GM12878 (cell line): ENCODE measurements at regions not wholly inside any gene's neighbourhood (a gene's known extent, or its start where the extent isn't known, plus 50 kb on each side); places are given as distances from the start of the nearest gene placed in this dataset.

Experiments
- ATAC-seq: fragments of 200-7000 bp; cut with Tn5 transposase; 3 replicates; pipeline ENCODE4 v1.9.1; 2020; ENCODE audit warnings: mild to moderate bottlenecking, moderate library complexity
- BruUV-seq: library from RNA; stranded (reverse); fragments of 400-500 nt; replicated peaks from 2 replicates; lab custom pipeline; 2021; lab: Mats Ljungman, UMichigan
- CTCF ChIA-PET: fragments of 300-600 bp; sonication (Branson Sonifier 250); formaldehyde crosslinking; extraction: SDS; loops from one replicate; lab custom pipeline; 2021; ENCODE audit warnings: inconsistent platforms; lab: Yijun Ruan, JAX
- POLR2A ChIA-PET: fragments of 350-600 bp; formaldehyde crosslinking; extraction: SDS; loops from one replicate; lab custom pipeline; 2021; ENCODE audit warnings: inconsistent platforms; lab: Charles Lee
- RAD21 ChIA-PET: fragments of 300-600 bp; sonication (Branson Sonifier 250); formaldehyde crosslinking; loops from one replicate; lab custom pipeline; 2023; ENCODE audit warnings: antibody characterized with exemption; ENCODE audit not compliant: unreplicated experiment; lab: Charles Lee
- SMC1A ChIA-PET: fragments of 300-600 bp; sonication (Branson Sonifier 250); formaldehyde crosslinking; loops from one replicate; lab custom pipeline; 2023; ENCODE audit not compliant: unreplicated experiment, uncharacterized antibody; lab: Charles Lee
- DNase-seq: peaks from one replicate; pipeline ENCODE4 v3.0.0-alpha.2; 2011; ENCODE audit warnings: low read depth, low spot score
- FAIRE-seq: peaks from 3 replicates; lab custom pipeline; 2011; peaks lifted over from hg19 to GRCh38; lab: Jason Lieb, UNC
- H2AFZ ChIP-seq: 2 replicates; pipeline ENCODE4 v1.6.0; 2011; ENCODE audit warnings: low read depth, low read length, control low read depth; ENCODE audit not compliant: control insufficient read depth
- H3K27ac ChIP-seq: 2 replicates; pipeline ENCODE4 v1.5.1; 2011; ENCODE audit warnings: control low read depth; ENCODE audit not compliant: control insufficient read depth, insufficient read depth
- H3K27me3 ChIP-seq, 2 experiments: replicated peaks in 1 of 2; 2 replicates each; pipeline versions ENCODE4 v1.6.0 to v1.6.1; 2011; ENCODE audit warnings: low read length in 1 of 2; ENCODE audit not compliant: control insufficient read depth in 2 of 2, insufficient read depth in 2 of 2
- H3K36me3 ChIP-seq, 2 experiments: 2 replicates each; pipeline ENCODE4 v1.5.1; 2011; ENCODE audit warnings: low read length in 1 of 2; ENCODE audit not compliant: control insufficient read depth in 2 of 2, insufficient read depth in 2 of 2
- H3K4me1 ChIP-seq: 2 replicates; pipeline ENCODE4 v1.6.1; 2011; ENCODE audit warnings: mild to moderate bottlenecking, low read length, moderate library complexity, mixed read lengths; ENCODE audit not compliant: control insufficient read depth, insufficient read depth
- H3K4me2 ChIP-seq: 2 replicates; pipeline ENCODE4 v1.6.0; 2011; ENCODE audit warnings: control low read depth; ENCODE audit not compliant: control insufficient read depth, insufficient read depth
- H3K4me3 ChIP-seq: fragments of 200-600 bp; sonication (generic); 2 replicates; pipeline ENCODE4 v1.5.1; 2016
- H3K79me2 ChIP-seq: 2 replicates; pipeline ENCODE4 v1.6.0; 2011; ENCODE audit warnings: low read length; ENCODE audit not compliant: control insufficient read depth, insufficient read depth
- H3K9ac ChIP-seq: 2 replicates; pipeline ENCODE4 v1.8.0; 2011; ENCODE audit warnings: low read length, control low read depth, mixed read lengths; ENCODE audit not compliant: control insufficient read depth, insufficient read depth
- H3K9me3 ChIP-seq: replicated peaks from 3 replicates; pipeline ENCODE4 v1.5.1; 2011; ENCODE audit warnings: mild to moderate bottlenecking, low read length; ENCODE audit not compliant: control insufficient read depth, insufficient read depth
- H4K20me1 ChIP-seq: 2 replicates; pipeline ENCODE4 v1.6.0; 2011; ENCODE audit not compliant: control insufficient read depth, insufficient read depth
- ATF7 ChIP-seq: fragments of 450-650 bp; IDR thresholded peaks from 2 replicates; pipeline ENCODE4 v1.6.1; 2016; ENCODE audit warnings: low read depth, mild to moderate bottlenecking
- CREM ChIP-seq: IDR thresholded peaks from 2 replicates; pipeline ENCODE4 v1.6.1; 2014; ENCODE audit warnings: antibody characterized with exemption, low read depth
- EZH2 ChIP-seq: IDR thresholded peaks from 2 replicates; pipeline ENCODE4 v1.6.1; 2012; ENCODE audit warnings: low read depth, mild to moderate bottlenecking, control low read depth, inconsistent platforms, low read length, borderline replicate concordance; ENCODE audit not compliant: control insufficient read depth
- HDGF ChIP-seq: fragments of 450-650 bp; IDR thresholded peaks from 2 replicates; pipeline ENCODE4 v1.6.1; 2016; ENCODE audit warnings: antibody characterized with exemption
- IKZF1 ChIP-seq: fragments of 450-650 bp; conservative IDR thresholded peaks from 2 replicates; pipeline ENCODE4 v1.6.1; 2017; ENCODE audit warnings: antibody characterized with exemption, mild to moderate bottlenecking
- KLF5 ChIP-seq: fragments of 450-650 bp; IDR thresholded peaks from 2 replicates; pipeline ENCODE4 v1.6.1; 2014; ENCODE audit warnings: mild to moderate bottlenecking; ENCODE audit not compliant: partially characterized antibody
- MYC ChIP-seq: IDR thresholded peaks from 2 replicates; pipeline ENCODE4 v1.6.1; 2011; ENCODE audit warnings: mild to moderate bottlenecking, low read length, moderate library complexity, inconsistent platforms; ENCODE audit not compliant: insufficient read depth, insufficient replicate concordance, insufficient read length, severe bottlenecking
- POLR2A ChIP-seq: IDR thresholded peaks from 2 replicates; pipeline ENCODE4 v1.6.1; 2011; ENCODE audit warnings: low read depth, mild to moderate bottlenecking, low read length
- SMAD5 ChIP-seq: IDR thresholded peaks from 2 replicates; pipeline ENCODE4 v1.6.1; 2016; ENCODE audit warnings: antibody characterized with exemption, low read depth
- STAT3 ChIP-seq: IDR thresholded peaks from 2 replicates; pipeline ENCODE4 v1.6.1; 2011; ENCODE audit warnings: low read depth, low read length, improper control_type of control experiment
- SUZ12 ChIP-seq: fragments of 200-600 bp; sonication (generic); IDR thresholded peaks from one replicate; pipeline ENCODE4 v1.6.1; 2018; ENCODE audit warnings: antibody characterized with exemption, mild to moderate bottlenecking; ENCODE audit not compliant: unreplicated experiment
- TCF3 ChIP-seq: IDR thresholded peaks from 2 replicates; pipeline ENCODE4 v1.6.1; 2012; ENCODE audit warnings: low read depth, mild to moderate bottlenecking, low read length, borderline replicate concordance; ENCODE audit not compliant: insufficient read depth
- ZZZ3 ChIP-seq: IDR thresholded peaks from 2 replicates; pipeline ENCODE4 v1.6.1; 2011; ENCODE audit warnings: low read depth; ENCODE audit not compliant: control insufficient read depth, insufficient read length
- WGBS: methylation state at CpG from one replicate; pipeline ENCODE4 v1.1.6; 2016; ENCODE audit warnings: low lambda C conversion rate; ENCODE audit not compliant: insufficient replicate concordance, insufficient coverage; ENCODE audit errors: missing lambda C conversion rate; 5-methylcytosine and 5-hydroxymethylcytosine counted together
- in situ Hi-C: fragments of 300-500 bp; cut with MboI; formaldehyde crosslinking; loops from 9 replicates; pipeline ENCODE4 v1.14.3; 2018; ENCODE audit warnings: mixed read lengths
- intact Hi-C: fragments of 100-400 bp; cut with micrococcal nuclease; formaldehyde crosslinking; loops from one replicate; pipeline ENCODE4 v1.14.2; 2022; ENCODE audit not compliant: unreplicated experiment
- TF ChIP-seq, protein P1 (sequence below): IDR thresholded peaks from 2 replicates; pipeline ENCODE4 v1.6.1; 2011; ENCODE audit warnings: low read depth, low read length, improper control_type of control experiment, borderline replicate concordance
- TF ChIP-seq, protein P2 (sequence below): fragments of 450-650 bp; IDR thresholded peaks from 2 replicates; pipeline ENCODE4 v1.6.1; 2017; ENCODE audit warnings: low read depth, mild to moderate bottlenecking, moderate library complexity

DNA sequence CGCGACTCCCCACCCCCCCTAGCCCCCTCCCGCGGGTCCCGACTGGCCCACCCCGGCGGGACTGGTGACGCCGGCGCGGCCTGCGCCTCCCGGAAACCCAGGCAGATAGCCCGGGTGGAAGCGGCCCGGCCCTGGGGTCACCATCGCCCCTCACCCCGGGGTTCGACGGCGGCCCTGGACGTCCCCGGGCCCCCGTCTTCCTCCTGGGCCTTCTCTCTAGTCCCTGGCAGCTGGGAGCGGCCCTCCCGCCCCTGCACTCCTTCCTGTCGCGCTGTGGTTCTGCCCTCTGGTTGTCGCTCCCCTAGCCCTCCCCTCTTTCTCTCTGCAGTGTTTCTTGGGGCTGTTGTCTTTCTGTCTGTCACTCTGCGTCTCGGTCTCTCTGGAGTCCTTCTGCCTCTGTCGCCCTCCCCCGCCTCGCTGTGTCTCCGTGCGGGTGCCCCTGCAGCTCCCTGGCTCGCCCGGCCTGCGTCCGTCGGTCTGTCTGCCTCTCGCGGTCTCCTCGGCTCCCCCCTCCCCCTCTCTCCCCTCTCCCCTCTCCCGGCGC is 90.5 kb upstream of the PAX2 start:
- no peak overlapping the region for H3K4me3 ChIP-seq
- no peak overlapping the region for H3K9ac ChIP-seq
- H3K9me3 ChIP-seq = no peaks in the 10 kb centered on the region; the same call in 2 of the 3 replicates
- POLR2A ChIA-PET = no interaction called here
- ATAC-seq (no peak), FAIRE-seq (no peak), DNase-seq (no peak)
- H3K4me1 ChIP-seq = no peaks in the 10 kb centered on the region
- BruUV-seq = no TSS peak
- SMC1A ChIA-PET = no interaction called here
- CTCF ChIA-PET = interaction anchor here (0.6 kb wide), 1 partner anchor 614 kb away, joined by 3 read pairs; no protein-coding TSS in a partner anchor
- RAD21 ChIA-PET = no interaction called here
- H3K79me2 ChIP-seq = no peaks in the 10 kb centered on the region
- no peaks in the 10 kb centered on the region for H3K36me3 ChIP-seq
- 1% methylated on average over 22 of the region's 46 CpGs for WGBS
- no peak overlapping the region for H2AFZ ChIP-seq
- H3K27me3 ChIP-seq = peaks cover 16 to 22% of the 10 kb centered on the region in 2 experiments
- intact Hi-C loops = no loop called here
- H3K27ac ChIP-seq = no peak overlapping the region
- H3K4me2 ChIP-seq = no peak overlapping the region
- H4K20me1 ChIP-seq = no peaks in the 10 kb centered on the region
- in situ Hi-C loops = no loop called here
- TF ChIP-seq POLR2A (peak; percentile 19; the same call in 1 of the 2 replicates), STAT3 (no peak), EZH2 (0 out of 2 replicates have a peak, but pooled peaks have one; percentile 53)
- TF ChIP-seq, all 136 proteins: peak for 2

GRCh38 chr10:100655326-100655759 is 90.0 kb upstream of the PAX2 start:
- ATAC-seq = no peak
- Histone ChIP-seq H3K9ac (no peak overlapping the region), H3K9me3 (no peaks in the 10 kb centered on the region; the same call in 2 of the 3 replicates), H3K79me2 (no peaks in the 10 kb centered on the region), H3K27ac (no peak overlapping the region), H3K4me1 (no peaks in the 10 kb centered on the region), H3K4me3 (no peak overlapping the region), H3K4me2 (no peak overlapping the region), H2AFZ (no peak overlapping the region), H4K20me1 (no peaks in the 10 kb centered on the region), H3K27me3 (peaks cover 17 to 26% of the 10 kb centered on the region in 2 experiments), H3K36me3 (no peaks in the 10 kb centered on the region)
- no peak for FAIRE-seq
- intact Hi-C loops (no loop called here), in situ Hi-C loops (no loop called here)
- ChIA-PET RAD21 (no interaction called here), POLR2A (no interaction called here), SMC1A (no interaction called here), CTCF (no interaction called here)
- TF ChIP-seq, protein P1, sequence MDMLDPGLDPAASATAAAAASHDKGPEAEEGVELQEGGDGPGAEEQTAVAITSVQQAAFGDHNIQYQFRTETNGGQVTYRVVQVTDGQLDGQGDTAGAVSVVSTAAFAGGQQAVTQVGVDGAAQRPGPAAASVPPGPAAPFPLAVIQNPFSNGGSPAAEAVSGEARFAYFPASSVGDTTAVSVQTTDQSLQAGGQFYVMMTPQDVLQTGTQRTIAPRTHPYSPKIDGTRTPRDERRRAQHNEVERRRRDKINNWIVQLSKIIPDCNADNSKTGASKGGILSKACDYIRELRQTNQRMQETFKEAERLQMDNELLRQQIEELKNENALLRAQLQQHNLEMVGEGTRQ = no peak
- TF ChIP-seq TCF3 (no peak), SMAD5 (no peak), IKZF1 (no peak), ZZZ3 (no peak), ATF7 (no peak), EZH2 (0 out of 2 replicates have a peak, but pooled peaks have one; percentile 63), KLF5 (no peak), HDGF (no peak), CREM (no peak), SUZ12 (peak; percentile 72), MYC (no peak)
- TF ChIP-seq, protein P2, sequence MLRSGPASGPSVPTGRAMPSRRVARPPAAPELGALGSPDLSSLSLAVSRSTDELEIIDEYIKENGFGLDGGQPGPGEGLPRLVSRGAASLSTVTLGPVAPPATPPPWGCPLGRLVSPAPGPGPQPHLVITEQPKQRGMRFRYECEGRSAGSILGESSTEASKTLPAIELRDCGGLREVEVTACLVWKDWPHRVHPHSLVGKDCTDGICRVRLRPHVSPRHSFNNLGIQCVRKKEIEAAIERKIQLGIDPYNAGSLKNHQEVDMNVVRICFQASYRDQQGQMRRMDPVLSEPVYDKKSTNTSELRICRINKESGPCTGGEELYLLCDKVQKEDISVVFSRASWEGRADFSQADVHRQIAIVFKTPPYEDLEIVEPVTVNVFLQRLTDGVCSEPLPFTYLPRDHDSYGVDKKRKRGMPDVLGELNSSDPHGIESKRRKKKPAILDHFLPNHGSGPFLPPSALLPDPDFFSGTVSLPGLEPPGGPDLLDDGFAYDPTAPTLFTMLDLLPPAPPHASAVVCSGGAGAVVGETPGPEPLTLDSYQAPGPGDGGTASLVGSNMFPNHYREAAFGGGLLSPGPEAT = no peak
- no peak for DNase-seq
- no TSS peak for BruUV-seq
- WGBS = 6% methylated on average over 19 of the region's 20 CpGs
